DOHH2 (cell line): ENCODE measurements at regions not wholly inside any gene's neighbourhood (a gene's known extent, or its start where the extent isn't known, plus 50 kb on each side); places are given as distances from the start of the nearest gene placed in this dataset.

Experiments used
- EZH2phosphoT487 ChIP-seq: fragments of 200-600 bp; sonication (generic); IDR thresholded peaks from 2 replicates; pipeline ENCODE4 v1.6.1; 2017; ENCODE audit warnings: borderline replicate concordance, mild to moderate bottlenecking, antibody characterized with exemption, low read length, moderate library complexity, mixed read lengths
- TF ChIP-seq, protein P1 (sequence below): fragments of 200-600 bp; sonication (generic); IDR thresholded peaks from one replicate; pipeline ENCODE4 v1.5.1; 2014; ENCODE audit warnings: antibody characterized with exemption, mild to moderate bottlenecking, low read depth, low read length; ENCODE audit not compliant: poor library complexity, severe bottlenecking

DNA sequence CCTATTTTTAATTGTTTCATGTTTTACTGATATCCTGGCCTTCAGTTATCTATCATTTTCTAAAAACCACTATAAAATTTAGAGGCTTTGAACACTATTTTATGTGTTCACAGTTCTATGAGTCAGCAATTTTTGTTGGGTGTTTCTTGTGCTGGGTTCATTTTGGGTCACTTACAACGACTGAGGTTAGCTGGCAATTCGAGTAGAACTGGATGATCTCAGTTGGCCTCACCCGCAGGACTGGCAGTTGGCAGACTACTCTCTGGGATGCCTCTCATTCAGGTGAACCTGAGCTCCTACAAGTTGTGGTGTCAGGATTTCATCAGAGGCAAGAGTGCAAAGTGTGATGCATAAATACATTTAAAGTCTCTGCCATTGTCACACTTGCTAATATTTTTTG, 151.0 kb upstream of the PAPPA start:
- TF ChIP-seq EZH2phosphoT487 = no peak
- TF ChIP-seq, protein P1, sequence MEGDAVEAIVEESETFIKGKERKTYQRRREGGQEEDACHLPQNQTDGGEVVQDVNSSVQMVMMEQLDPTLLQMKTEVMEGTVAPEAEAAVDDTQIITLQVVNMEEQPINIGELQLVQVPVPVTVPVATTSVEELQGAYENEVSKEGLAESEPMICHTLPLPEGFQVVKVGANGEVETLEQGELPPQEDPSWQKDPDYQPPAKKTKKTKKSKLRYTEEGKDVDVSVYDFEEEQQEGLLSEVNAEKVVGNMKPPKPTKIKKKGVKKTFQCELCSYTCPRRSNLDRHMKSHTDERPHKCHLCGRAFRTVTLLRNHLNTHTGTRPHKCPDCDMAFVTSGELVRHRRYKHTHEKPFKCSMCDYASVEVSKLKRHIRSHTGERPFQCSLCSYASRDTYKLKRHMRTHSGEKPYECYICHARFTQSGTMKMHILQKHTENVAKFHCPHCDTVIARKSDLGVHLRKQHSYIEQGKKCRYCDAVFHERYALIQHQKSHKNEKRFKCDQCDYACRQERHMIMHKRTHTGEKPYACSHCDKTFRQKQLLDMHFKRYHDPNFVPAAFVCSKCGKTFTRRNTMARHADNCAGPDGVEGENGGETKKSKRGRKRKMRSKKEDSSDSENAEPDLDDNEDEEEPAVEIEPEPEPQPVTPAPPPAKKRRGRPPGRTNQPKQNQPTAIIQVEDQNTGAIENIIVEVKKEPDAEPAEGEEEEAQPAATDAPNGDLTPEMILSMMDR = no peak
